NCI-H82 treated with DMSO at 0.1 percent for 48 hours (cell line): ENCODE measurements at regions not wholly inside any gene's neighbourhood (a gene's known extent, or its start where the extent isn't known, plus 50 kb on each side); places are given as distances from the start of the nearest gene placed in this dataset.

Experiments
- DNase-seq: peaks from one replicate; lab custom pipeline; 2025; ENCODE audit not compliant: unreplicated experiment; lab: John Stamatoyannopoulos, UW

DNA sequence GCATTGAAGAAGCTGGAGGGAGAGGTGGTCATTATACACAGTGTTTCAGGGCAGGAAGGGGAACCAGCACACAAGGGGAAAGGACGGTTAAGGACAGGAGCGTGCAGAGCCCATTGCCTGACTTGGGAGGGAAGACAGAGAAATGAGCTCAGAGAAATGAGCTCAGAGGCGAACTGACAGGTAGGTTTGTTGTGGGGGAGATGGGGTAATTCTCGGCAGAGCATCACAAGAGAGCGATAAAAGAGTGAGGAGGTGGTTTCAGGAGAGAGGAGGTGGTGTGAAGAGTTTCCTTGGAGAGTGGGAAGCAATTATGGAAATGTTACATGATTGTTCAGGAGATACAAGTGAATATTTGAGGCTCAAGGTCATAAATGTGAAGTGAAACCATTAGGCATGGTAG lies 61.0 kb downstream of the MRGPRX1 start:
- no peak for DNase-seq

DNA sequence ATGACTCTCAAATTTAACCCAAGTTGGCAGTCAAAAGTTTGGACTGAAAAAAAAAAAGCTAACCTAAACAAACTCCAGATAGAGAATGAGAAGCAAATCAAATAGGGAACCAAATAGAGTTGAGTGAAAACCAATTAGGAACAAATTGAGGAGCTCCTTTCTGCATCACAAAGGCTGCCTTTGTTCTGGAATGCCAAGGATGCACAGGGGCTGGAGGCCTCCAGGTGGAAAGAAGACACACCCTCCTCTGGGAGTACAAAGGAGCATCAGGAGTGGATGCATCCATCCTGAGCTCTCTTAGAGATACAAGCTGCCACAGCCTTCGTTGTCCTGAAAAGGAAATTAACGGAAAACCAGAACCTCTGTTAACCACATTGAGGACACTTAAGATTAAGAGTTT lies 73.3 kb downstream of the MRGPRX1 start:
- no peak for DNase-seq

DNA sequence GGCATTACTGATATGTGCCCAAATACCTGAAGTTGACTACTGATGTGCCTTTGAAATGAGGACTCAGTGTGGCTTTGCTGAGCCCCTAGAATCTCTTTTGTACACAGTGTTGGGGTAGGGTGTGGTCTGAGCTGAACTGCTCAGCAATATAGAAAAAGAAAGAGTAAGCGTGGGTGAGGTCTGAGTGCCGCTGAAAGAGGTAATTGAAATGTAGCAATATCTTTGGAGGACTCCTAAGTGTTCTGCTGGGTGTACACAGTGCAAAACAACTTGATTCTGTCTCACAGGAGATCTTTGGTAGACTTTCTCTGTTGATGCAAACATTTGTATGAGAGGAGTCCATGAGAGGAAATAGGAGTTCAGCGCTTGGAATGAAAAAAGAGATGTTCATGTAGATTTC lies 73.7 kb upstream of the PTPN5 start:
- DNase-seq = no peak

DNA sequence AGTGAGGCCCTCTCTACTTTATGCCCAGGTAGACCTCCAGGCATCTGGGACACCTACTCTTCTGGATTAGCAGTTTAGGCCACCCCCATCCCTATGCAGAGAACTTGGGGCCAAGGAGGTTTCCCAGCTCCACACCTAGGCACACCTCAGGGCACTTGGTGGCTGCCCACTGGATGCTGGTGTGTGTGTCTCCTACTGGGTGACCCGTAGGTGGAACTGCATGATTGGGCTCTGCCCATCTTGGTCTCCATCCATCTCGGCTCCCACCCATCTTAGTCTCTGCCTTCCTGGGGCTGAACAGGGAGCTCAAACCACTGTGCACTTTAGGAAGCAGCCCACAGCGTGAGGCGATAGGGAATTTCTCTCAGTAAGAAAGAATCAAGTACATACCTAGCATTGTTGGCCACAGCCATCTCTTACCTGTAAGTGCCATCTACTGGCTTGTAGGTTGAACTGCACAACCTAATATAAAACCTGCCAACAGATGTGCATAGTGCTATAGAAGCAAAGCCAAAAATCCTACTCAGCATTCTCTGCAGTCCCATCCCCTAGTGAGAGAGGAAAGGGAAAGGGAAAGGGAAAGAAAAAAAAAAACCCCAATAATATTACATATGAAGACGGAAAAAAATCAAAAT lies 61.6 kb upstream of the PTPN5 start:
- DNase-seq = no peak

DNA sequence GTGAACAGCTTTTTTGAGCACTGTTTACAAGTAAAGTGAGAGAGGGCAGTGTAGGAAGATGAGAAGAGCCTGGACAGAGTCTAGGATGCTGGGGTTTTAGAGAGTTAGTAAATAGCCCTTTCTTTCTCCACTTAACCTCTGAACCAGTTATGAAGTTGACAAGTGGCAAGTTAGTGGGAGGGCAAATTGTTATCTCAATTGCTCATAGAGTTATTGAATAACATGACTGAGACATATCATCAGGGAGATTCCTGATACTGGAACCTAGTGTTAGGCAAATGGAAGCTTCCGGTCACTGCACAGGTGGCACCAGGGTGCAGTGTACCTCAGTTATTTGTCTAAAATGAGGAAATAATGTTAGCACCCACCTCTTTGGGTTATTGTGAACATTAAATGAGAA lies 57.8 kb upstream of the PTPN5 start:
- DNase-seq = no peak

DNA sequence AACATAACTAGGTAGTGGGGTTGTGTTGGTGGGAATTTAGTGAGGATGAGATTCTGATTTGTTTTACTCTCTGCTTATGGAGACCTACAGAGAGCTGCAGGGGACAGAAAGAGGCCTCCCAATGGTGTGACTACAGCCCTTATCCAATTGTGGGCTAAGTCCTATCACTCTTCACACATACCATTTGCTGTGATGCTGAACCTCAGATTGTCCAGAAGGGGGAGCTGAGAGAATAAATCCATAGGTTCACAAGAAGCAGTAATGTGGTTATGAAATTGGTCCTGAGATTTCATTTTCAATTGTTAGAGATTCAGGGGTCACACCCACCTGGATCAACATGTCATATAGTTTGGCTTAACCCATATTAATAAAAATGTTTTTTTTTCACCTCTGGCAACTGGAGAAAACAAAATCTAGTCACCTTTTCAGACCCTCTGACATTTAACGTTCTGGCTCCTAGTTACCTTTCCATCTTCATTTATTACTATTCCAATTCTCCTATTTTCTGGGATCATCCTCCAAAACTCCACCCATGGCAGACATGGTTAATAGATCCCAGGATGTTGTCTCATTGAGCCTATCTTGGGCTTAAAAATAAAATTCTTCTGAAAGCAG lies 53.3 kb upstream of the PTPN5 start:
- DNase-seq = peak; percentile 35
